H1 (cell line): ENCODE measurements at regions not wholly inside any gene's neighbourhood (a gene's known extent, or its start where the extent isn't known, plus 50 kb on each side); places are given as distances from the start of the nearest gene placed in this dataset.

Experiments
- CTCF ChIA-PET: fragments of 300-600 bp; sonication (Branson Sonifier 250); formaldehyde crosslinking; loops from one replicate; lab custom pipeline; 2021; ENCODE audit not compliant: partially characterized antibody; lab: Charles Lee
- POLR2A ChIA-PET: fragments of 300-600 bp; sonication (Branson Sonifier 250); formaldehyde crosslinking; loops from one replicate; lab custom pipeline; 2021; ENCODE audit warnings: inconsistent platforms; ENCODE audit not compliant: partially characterized antibody; lab: Charles Lee
- DNase-seq, 2 experiments: peaks; one replicate each; pipeline versions ENCODE4 v3.0.0 to v3.0.0-alpha.2; 2010 to 2022; ENCODE audit warnings: low spot score in 2 of 2, low read depth in 1 of 2, mixed read lengths in 1 of 2
- FAIRE-seq: peaks from 2 replicates; lab custom pipeline; 2011; peaks lifted over from hg19 to GRCh38; lab: Jason Lieb, UNC
- H2AFZ ChIP-seq: 2 replicates; pipeline ENCODE4 v1.8.1; 2012; ENCODE audit warnings: low read length, inconsistent platforms
- H2AK5ac ChIP-seq: 2 replicates; pipeline ENCODE4 v1.6.1; 2013; ENCODE audit warnings: low read depth, low read length
- H2BK120ac ChIP-seq: replicated peaks from 2 replicates; pipeline ENCODE3; 2013; ENCODE audit warnings: low read depth, low read length, inconsistent platforms
- H2BK12ac ChIP-seq: 2 replicates; pipeline ENCODE4 v1.6.1; 2013; ENCODE audit warnings: low read depth, low read length
- H2BK15ac ChIP-seq: 2 replicates; pipeline ENCODE4 v1.6.1; 2013; ENCODE audit warnings: low read length
- H2BK20ac ChIP-seq: 2 replicates; pipeline ENCODE4 v1.6.1; 2013; ENCODE audit warnings: low read length
- H2BK5ac ChIP-seq: 2 replicates; pipeline ENCODE4 v1.6.1; 2013; ENCODE audit warnings: low read depth, low read length
- H3K14ac ChIP-seq: 2 replicates; pipeline ENCODE4 v1.6.1; 2013; ENCODE audit warnings: inconsistent platforms; ENCODE audit not compliant: insufficient read length
- H3K18ac ChIP-seq: 2 replicates; pipeline ENCODE4 v1.6.1; 2013; ENCODE audit warnings: low read length; ENCODE audit errors: extremely low read depth
- H3K23ac ChIP-seq: 2 replicates; pipeline ENCODE4 v1.6.1; 2013; ENCODE audit warnings: inconsistent platforms; ENCODE audit not compliant: insufficient read length
- H3K23me2 ChIP-seq: 2 replicates; pipeline ENCODE4 v1.6.1; 2013; ENCODE audit warnings: low read depth, low read length
- H3K27ac ChIP-seq: 2 replicates; pipeline ENCODE4 v1.6.1; 2011; ENCODE audit warnings: low read depth, low read length, inconsistent platforms
- H3K27me3 ChIP-seq, 4 experiments: replicated peaks in 1 of 4; 1 replicate in 1 of 4; 2 replicates in 3 of 4; pipeline versions ENCODE4 v1.6.1 to v1.8.1; 2011 to 2013; ENCODE audit warnings: low read length in 3 of 4, mild to moderate bottlenecking in 3 of 4, inconsistent platforms in 2 of 4, mixed read lengths in 2 of 4, moderate library complexity in 1 of 4; ENCODE audit not compliant: control insufficient read depth in 3 of 4, insufficient read depth in 3 of 4; ENCODE audit errors: extremely low read depth in 1 of 4
- H3K36me3 ChIP-seq, 4 experiments: 2 replicates each; pipeline versions ENCODE4 v1.6.1 to v1.8.1; 2011 to 2013; ENCODE audit warnings: mild to moderate bottlenecking in 4 of 4, low read length in 3 of 4, moderate library complexity in 2 of 4, control low read depth in 1 of 4, inconsistent platforms in 1 of 4; ENCODE audit not compliant: insufficient read depth in 4 of 4, control insufficient read depth in 2 of 4
- H3K4ac ChIP-seq: replicated peaks from 2 replicates; pipeline ENCODE3; 2013; ENCODE audit warnings: low read length, low read depth, mixed read lengths, inconsistent platforms; ENCODE audit not compliant: insufficient read length
- H3K4me1 ChIP-seq, 4 experiments: replicated peaks in 1 of 4; 1 replicate in 1 of 4; 2 replicates in 3 of 4; pipeline versions ENCODE4 v1.6.1 to v1.8.1; 2011 to 2013; ENCODE audit warnings: low read length in 3 of 4, inconsistent platforms in 2 of 4, mixed read lengths in 1 of 4; ENCODE audit not compliant: insufficient read depth in 4 of 4, control insufficient read depth in 3 of 4
- H3K4me2 ChIP-seq, 2 experiments: 2 replicates each; pipeline versions ENCODE4 v1.6.1 to v1.8.1; 2011 to 2013; ENCODE audit warnings: low read depth in 2 of 2, low read length in 2 of 2, control low read depth in 1 of 2, inconsistent platforms in 1 of 2, mild to moderate bottlenecking in 1 of 2; ENCODE audit not compliant: insufficient read depth in 1 of 2
- H3K4me3 ChIP-seq, 4 experiments: fragments of 200-600, 300-600 bp in 1 of 4; sonication (generic), shearing (Covaris generic), sonication (Bioruptor Twin) in 1 of 4; 2 replicates each; pipeline versions ENCODE4 v1.5.1 to v1.8.1; 2011 to 2016; ENCODE audit warnings: low read length in 4 of 4, low read depth in 3 of 4, control low read depth in 2 of 4, inconsistent platforms in 2 of 4, mild to moderate bottlenecking in 2 of 4, mixed read lengths in 1 of 4, moderate library complexity in 1 of 4; ENCODE audit not compliant: insufficient read depth in 2 of 4; ENCODE audit errors: extremely low read depth in 1 of 4
- H3K56ac ChIP-seq: replicated peaks from 2 replicates; pipeline ENCODE3; 2013; ENCODE audit warnings: low read depth, mild to moderate bottlenecking, mixed read lengths, low read length, inconsistent platforms; ENCODE audit not compliant: insufficient read length
- H3K79me1 ChIP-seq: 2 replicates; pipeline ENCODE4 v1.6.1; 2013; ENCODE audit warnings: low read depth, low read length, control low read depth
- H3K79me2 ChIP-seq, 2 experiments: 2 replicates each; pipeline versions ENCODE4 v1.6.1 to v1.8.1; 2012 to 2013; ENCODE audit warnings: low read length in 2 of 2, mild to moderate bottlenecking in 2 of 2, inconsistent platforms in 1 of 2; ENCODE audit not compliant: insufficient read depth in 2 of 2, control insufficient read depth in 1 of 2
- H3K9ac ChIP-seq, 4 experiments: replicated peaks in 1 of 4; 1 replicate in 1 of 4; 2 replicates in 3 of 4; pipeline versions ENCODE4 v1.6.1 to v1.8.1; 2011 to 2013; ENCODE audit warnings: low read depth in 3 of 4, low read length in 3 of 4, control low read depth in 2 of 4, mild to moderate bottlenecking in 2 of 4, moderate library complexity in 2 of 4, inconsistent platforms in 1 of 4; ENCODE audit errors: extremely low read depth in 1 of 4
- H3K9me3 ChIP-seq, 2 experiments: 2 replicates each; pipeline versions ENCODE4 v1.6.1 to v1.8.1; 2012 to 2013; ENCODE audit warnings: mild to moderate bottlenecking in 2 of 2, moderate library complexity in 2 of 2, control low read depth in 1 of 2, inconsistent platforms in 1 of 2, low read depth in 1 of 2, low read length in 1 of 2, mixed read lengths in 1 of 2; ENCODE audit not compliant: insufficient read depth in 2 of 2
- H4K20me1 ChIP-seq, 2 experiments: replicated peaks in 1 of 2; 2 replicates each; pipeline versions ENCODE3 to v1.8.1; 2011 to 2013; ENCODE audit warnings: inconsistent platforms in 2 of 2, low read length in 2 of 2, mild to moderate bottlenecking in 1 of 2; ENCODE audit not compliant: insufficient read depth in 2 of 2, control insufficient read depth in 1 of 2
- H4K5ac ChIP-seq: 2 replicates; pipeline ENCODE4 v1.6.1; 2013; ENCODE audit warnings: low read length, low read depth, mixed read lengths, inconsistent platforms; ENCODE audit not compliant: insufficient read length
- H4K8ac ChIP-seq: 2 replicates; pipeline ENCODE4 v1.8.0; 2013; ENCODE audit warnings: mild to moderate bottlenecking, moderate library complexity, low read length, inconsistent platforms; ENCODE audit not compliant: insufficient read depth; ENCODE audit errors: extremely low read depth
- H4K91ac ChIP-seq: replicated peaks from 2 replicates; pipeline ENCODE3; 2013; ENCODE audit warnings: low read length, mixed read lengths, inconsistent platforms; ENCODE audit not compliant: insufficient read length
- CBX8 ChIP-seq: fragments of 300-800, 300-1000 bp; sonication (generic); IDR thresholded peaks from 2 replicates; pipeline ENCODE4 v1.7.1; 2016; ENCODE audit warnings: low read depth, low read length, borderline replicate concordance
- CREB1 ChIP-seq: IDR thresholded peaks from 2 replicates; pipeline ENCODE4 v1.6.1; 2012; ENCODE audit warnings: inconsistent platforms
- EZH2 ChIP-seq: fragments of 200-600 bp; sonication (generic); IDR thresholded peaks from 2 replicates; pipeline ENCODE4 v1.7.1; 2012; ENCODE audit warnings: low read depth, mild to moderate bottlenecking, moderate library complexity, low read length, inconsistent platforms; ENCODE audit not compliant: severe bottlenecking
- HDAC6 ChIP-seq: IDR thresholded peaks from one replicate; pipeline ENCODE4 v1.7.1; 2012; ENCODE audit warnings: low read depth, mild to moderate bottlenecking, inconsistent platforms, low read length, moderate library complexity
- MAFK ChIP-seq: IDR thresholded peaks from 2 replicates; pipeline ENCODE4 v1.6.1; 2012; ENCODE audit warnings: low read depth, mild to moderate bottlenecking, improper control_type of control experiment, low read length
- NRF1 ChIP-seq: IDR thresholded peaks from 2 replicates; pipeline ENCODE4 v1.6.1; 2011; ENCODE audit warnings: mild to moderate bottlenecking, low read depth, low read length, improper control_type of control experiment
- RFX5 ChIP-seq: IDR thresholded peaks from 2 replicates; pipeline ENCODE4 v1.6.1; 2011; ENCODE audit warnings: low read depth, low read length, improper control_type of control experiment, borderline replicate concordance
- RNF2 ChIP-seq: fragments of 200-900, 300-1000 bp; sonication (generic); IDR thresholded peaks from 2 replicates; pipeline ENCODE4 v1.7.1; 2016; ENCODE audit warnings: borderline replicate concordance, low read depth, mild to moderate bottlenecking, antibody characterized with exemption, low read length; ENCODE audit not compliant: poor library complexity, severe bottlenecking; ENCODE audit errors: missing control alignments
- SP4 ChIP-seq: IDR thresholded peaks from 2 replicates; pipeline ENCODE4 v1.6.1; 2012; ENCODE audit warnings: low read length, inconsistent platforms
- TBP ChIP-seq: IDR thresholded peaks from 2 replicates; pipeline ENCODE4 v1.6.1; 2011; ENCODE audit warnings: low read depth, low read length, improper control_type of control experiment
- ZNF274 ChIP-seq: IDR thresholded peaks from 2 replicates; pipeline ENCODE4 v1.7.0; 2012; ENCODE audit warnings: low read length, borderline replicate concordance; ENCODE audit errors: extremely low read depth
- WGBS, 2 experiments: shearing (Covaris generic) in 1 of 2; methylation state at CpG; one replicate each; pipeline versions ENCODE4 v1.1.6 to v1.1.7; 2013 to 2015; ENCODE audit warnings: low lambda C conversion rate in 2 of 2, mixed read lengths in 2 of 2, inconsistent platforms in 1 of 2, low coverage in 1 of 2, missing lambda C conversion rate in 1 of 2; ENCODE audit not compliant: insufficient replicate concordance in 2 of 2, insufficient coverage in 1 of 2, insufficient read length in 1 of 2; ENCODE audit errors: extremely low coverage in 1 of 2, missing lambda C conversion rate in 1 of 2; 5-methylcytosine and 5-hydroxymethylcytosine counted together
- TF ChIP-seq, protein P1 (sequence below): IDR thresholded peaks from 2 replicates; pipeline ENCODE4 v1.6.1; 2011; ENCODE audit warnings: low read length, improper control_type of control experiment
- TF ChIP-seq, protein P2 (sequence below): IDR thresholded peaks from 2 replicates; pipeline ENCODE4 v1.6.1; 2012; ENCODE audit warnings: inconsistent platforms

DNA sequence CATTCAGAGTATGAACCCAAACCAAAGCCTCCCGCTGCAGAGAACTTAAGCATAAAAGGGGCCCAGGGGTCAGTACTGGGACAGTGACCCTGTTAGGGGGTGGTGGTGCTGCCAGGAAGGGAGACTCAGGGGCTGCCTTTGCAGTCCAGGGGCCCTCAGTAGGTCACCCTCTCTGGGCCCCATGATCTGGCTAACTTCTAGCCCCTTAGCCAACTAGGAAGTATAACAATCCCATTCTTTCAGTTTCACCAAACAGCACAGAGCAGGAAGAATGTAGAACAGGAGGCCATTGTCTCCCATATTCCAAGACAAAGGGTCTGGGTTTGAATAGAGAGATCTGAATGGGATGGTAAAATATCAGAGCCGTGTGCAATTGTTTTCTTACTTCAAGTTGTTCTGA lies 378.6 kb upstream of the C16orf82 start:
- H2BK120ac ChIP-seq = no peak overlapping the region
- H3K9ac ChIP-seq = no peak overlapping the region
- H2BK12ac ChIP-seq = no peak overlapping the region
- H2BK15ac ChIP-seq = no peak overlapping the region
- no peak overlapping the region for H2AFZ ChIP-seq
- H3K23me2 ChIP-seq = no peaks in the 10 kb centered on the region
- H4K20me1 ChIP-seq = no peaks in the 10 kb centered on the region
- no peak overlapping the region for H3K18ac ChIP-seq
- no peak overlapping the region for H3K14ac ChIP-seq
- no peak overlapping the region for H3K4ac ChIP-seq
- DNase-seq = no peak
- no peaks in the 10 kb centered on the region for H3K79me2 ChIP-seq
- WGBS, 2 experiments = 80% methylated on average over 2 of the region's 2 CpGs; no CpG with 5 or more reads in 1 of the 2 experiments
- H4K8ac ChIP-seq = no peak overlapping the region
- H3K4me1 ChIP-seq = peaks cover 0 to 3% (median 1%) of the 10 kb centered on the region in 4 experiments; a peak in 4 of 7 replicates
- no peak overlapping the region for H2AK5ac ChIP-seq
- no peak overlapping the region for H3K27ac ChIP-seq
- H2BK5ac ChIP-seq = no peak overlapping the region
- no peaks in the 10 kb centered on the region for H3K36me3 ChIP-seq
- H4K91ac ChIP-seq = no peak overlapping the region
- H3K4me2 ChIP-seq = no peak overlapping the region
- H2BK20ac ChIP-seq = no peak overlapping the region
- H3K23ac ChIP-seq = no peak overlapping the region
- no peak for FAIRE-seq
- no peaks in the 10 kb centered on the region for H3K9me3 ChIP-seq
- POLR2A ChIA-PET = no interaction called here
- H3K56ac ChIP-seq = no peak overlapping the region
- 0 out of 7 replicates have a peak, but pooled peaks cover 0 to 3% (median 0%) of the 10 kb centered on the region in 4 experiments for H3K27me3 ChIP-seq
- no peaks in the 10 kb centered on the region for H3K79me1 ChIP-seq
- CTCF ChIA-PET = interaction anchor here (0.6 kb wide), 1 partner anchor 22 kb away, joined by 3 read pairs; no protein-coding TSS in a partner anchor
- no peak overlapping the region for H4K5ac ChIP-seq
- no peak overlapping the region for H3K4me3 ChIP-seq
- TF ChIP-seq CREB1 (no peak), CBX8 (no peak), RNF2 (no peak), MAFK (no peak), RFX5 (no peak), EZH2 (no peak), HDAC6 (no peak), TBP (no peak), NRF1 (no peak), ZNF274 (no peak), SP4 (no peak)
- TF ChIP-seq, protein P1, sequence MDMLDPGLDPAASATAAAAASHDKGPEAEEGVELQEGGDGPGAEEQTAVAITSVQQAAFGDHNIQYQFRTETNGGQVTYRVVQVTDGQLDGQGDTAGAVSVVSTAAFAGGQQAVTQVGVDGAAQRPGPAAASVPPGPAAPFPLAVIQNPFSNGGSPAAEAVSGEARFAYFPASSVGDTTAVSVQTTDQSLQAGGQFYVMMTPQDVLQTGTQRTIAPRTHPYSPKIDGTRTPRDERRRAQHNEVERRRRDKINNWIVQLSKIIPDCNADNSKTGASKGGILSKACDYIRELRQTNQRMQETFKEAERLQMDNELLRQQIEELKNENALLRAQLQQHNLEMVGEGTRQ = no peak
- TF ChIP-seq, protein P2, sequence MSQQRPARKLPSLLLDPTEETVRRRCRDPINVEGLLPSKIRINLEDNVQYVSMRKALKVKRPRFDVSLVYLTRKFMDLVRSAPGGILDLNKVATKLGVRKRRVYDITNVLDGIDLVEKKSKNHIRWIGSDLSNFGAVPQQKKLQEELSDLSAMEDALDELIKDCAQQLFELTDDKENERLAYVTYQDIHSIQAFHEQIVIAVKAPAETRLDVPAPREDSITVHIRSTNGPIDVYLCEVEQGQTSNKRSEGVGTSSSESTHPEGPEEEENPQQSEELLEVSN = no peak
